ENCODE measurements at regions not wholly inside any gene's neighbourhood (a gene's known extent, or its start where the extent isn't known, plus 50 kb on each side); places are given as distances from the start of the nearest gene placed in this dataset.

DNA sequence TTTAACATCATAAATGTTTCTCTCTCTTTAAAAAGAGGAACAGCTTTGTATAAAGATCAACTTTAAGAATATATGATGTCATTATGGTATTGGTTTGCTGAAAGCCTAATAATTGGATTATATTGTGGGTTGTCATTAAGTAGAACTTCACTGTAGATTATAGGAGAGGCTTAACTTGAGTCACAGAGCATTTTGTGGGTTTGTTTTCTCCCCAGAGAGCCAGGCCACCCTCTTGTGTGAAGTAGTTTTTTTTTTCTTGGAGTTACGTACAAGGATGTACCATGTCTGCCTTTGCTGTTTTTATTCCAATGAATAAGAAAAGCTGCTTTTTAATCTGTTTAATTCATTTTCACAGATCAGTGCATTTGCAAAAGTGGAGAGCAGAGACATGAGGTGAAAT is 354.8 kb upstream of the TBL1XR1 start:
- TF ChIP-seq, protein P1, sequence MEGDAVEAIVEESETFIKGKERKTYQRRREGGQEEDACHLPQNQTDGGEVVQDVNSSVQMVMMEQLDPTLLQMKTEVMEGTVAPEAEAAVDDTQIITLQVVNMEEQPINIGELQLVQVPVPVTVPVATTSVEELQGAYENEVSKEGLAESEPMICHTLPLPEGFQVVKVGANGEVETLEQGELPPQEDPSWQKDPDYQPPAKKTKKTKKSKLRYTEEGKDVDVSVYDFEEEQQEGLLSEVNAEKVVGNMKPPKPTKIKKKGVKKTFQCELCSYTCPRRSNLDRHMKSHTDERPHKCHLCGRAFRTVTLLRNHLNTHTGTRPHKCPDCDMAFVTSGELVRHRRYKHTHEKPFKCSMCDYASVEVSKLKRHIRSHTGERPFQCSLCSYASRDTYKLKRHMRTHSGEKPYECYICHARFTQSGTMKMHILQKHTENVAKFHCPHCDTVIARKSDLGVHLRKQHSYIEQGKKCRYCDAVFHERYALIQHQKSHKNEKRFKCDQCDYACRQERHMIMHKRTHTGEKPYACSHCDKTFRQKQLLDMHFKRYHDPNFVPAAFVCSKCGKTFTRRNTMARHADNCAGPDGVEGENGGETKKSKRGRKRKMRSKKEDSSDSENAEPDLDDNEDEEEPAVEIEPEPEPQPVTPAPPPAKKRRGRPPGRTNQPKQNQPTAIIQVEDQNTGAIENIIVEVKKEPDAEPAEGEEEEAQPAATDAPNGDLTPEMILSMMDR (IDR thresholded peaks at IDR 0.05) = no peak
- TF ChIP-seq ZNF396 (CRISPR knock-in tag; IDR thresholded peaks at IDR 0.05; ENCODE audit: borderline replicate concordance) (no peak), ESRRA (CRISPR knock-in tag; IDR thresholded peaks at IDR 0.05; ENCODE audit: borderline replicate concordance) (no peak), ATF1 (CRISPR knock-in tag; IDR thresholded peaks at IDR 0.05) (no peak), ELF4 (CRISPR knock-in tag; IDR thresholded peaks at IDR 0.05; ENCODE audit: low read depth) (no peak), TCF7 (CRISPR knock-in tag; IDR thresholded peaks at IDR 0.05; ENCODE audit: low read depth) (no peak), SOX15 (CRISPR knock-in tag; IDR thresholded peaks at IDR 0.05) (no peak)
- TF ChIP-seq, protein P2, sequence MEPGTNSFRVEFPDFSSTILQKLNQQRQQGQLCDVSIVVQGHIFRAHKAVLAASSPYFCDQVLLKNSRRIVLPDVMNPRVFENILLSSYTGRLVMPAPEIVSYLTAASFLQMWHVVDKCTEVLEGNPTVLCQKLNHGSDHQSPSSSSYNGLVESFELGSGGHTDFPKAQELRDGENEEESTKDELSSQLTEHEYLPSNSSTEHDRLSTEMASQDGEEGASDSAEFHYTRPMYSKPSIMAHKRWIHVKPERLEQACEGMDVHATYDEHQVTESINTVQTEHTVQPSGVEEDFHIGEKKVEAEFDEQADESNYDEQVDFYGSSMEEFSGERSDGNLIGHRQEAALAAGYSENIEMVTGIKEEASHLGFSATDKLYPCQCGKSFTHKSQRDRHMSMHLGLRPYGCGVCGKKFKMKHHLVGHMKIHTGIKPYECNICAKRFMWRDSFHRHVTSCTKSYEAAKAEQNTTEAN (CRISPR knock-in tag; IDR thresholded peaks at IDR 0.05) = no peak
- TF ChIP-seq, protein P3, sequence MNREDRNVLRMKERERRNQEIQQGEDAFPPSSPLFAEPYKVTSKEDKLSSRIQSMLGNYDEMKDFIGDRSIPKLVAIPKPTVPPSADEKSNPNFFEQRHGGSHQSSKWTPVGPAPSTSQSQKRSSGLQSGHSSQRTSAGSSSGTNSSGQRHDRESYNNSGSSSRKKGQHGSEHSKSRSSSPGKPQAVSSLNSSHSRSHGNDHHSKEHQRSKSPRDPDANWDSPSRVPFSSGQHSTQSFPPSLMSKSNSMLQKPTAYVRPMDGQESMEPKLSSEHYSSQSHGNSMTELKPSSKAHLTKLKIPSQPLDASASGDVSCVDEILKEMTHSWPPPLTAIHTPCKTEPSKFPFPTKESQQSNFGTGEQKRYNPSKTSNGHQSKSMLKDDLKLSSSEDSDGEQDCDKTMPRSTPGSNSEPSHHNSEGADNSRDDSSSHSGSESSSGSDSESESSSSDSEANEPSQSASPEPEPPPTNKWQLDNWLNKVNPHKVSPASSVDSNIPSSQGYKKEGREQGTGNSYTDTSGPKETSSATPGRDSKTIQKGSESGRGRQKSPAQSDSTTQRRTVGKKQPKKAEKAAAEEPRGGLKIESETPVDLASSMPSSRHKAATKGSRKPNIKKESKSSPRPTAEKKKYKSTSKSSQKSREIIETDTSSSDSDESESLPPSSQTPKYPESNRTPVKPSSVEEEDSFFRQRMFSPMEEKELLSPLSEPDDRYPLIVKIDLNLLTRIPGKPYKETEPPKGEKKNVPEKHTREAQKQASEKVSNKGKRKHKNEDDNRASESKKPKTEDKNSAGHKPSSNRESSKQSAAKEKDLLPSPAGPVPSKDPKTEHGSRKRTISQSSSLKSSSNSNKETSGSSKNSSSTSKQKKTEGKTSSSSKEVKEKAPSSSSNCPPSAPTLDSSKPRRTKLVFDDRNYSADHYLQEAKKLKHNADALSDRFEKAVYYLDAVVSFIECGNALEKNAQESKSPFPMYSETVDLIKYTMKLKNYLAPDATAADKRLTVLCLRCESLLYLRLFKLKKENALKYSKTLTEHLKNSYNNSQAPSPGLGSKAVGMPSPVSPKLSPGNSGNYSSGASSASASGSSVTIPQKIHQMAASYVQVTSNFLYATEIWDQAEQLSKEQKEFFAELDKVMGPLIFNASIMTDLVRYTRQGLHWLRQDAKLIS (CRISPR knock-in tag; IDR thresholded peaks at IDR 0.05; ENCODE audit: borderline replicate concordance) = no peak
